Heart left ventricle (tissue), 16 donors: ENCODE measurements at regions not wholly inside any gene's neighbourhood (a gene's known extent, or its start where the extent isn't known, plus 50 kb on each side); places are given as distances from the start of the nearest gene placed in this dataset.

Experiments
- ATAC-seq, 4 donors: fragments of 200-7000 bp; cut with Tn5 transposase; one replicate each; pipeline ENCODE4 v1.9.1; 2020 to 2022; ENCODE audit warnings: moderate library complexity in 4 of 4, mild to moderate bottlenecking in 3 of 4, moderate number of reproducible peaks in 1 of 4
- DNase-seq, 5 donors: peaks; one replicate each; pipeline ENCODE4 v3.0.0-alpha.2; 2020
- H3K27ac ChIP-seq, 12 donors: fragments of 200-600 bp; sonication (generic) in 4 of 12; one replicate each; pipeline versions ENCODE4 v1.5.0 to v1.8.0; 2016 to 2022; ENCODE audit warnings: mild to moderate bottlenecking in 2 of 12
- H3K27me3 ChIP-seq, 9 donors: fragments of 200-600 bp; sonication (generic) in 2 of 9; one replicate each; pipeline versions ENCODE4 v1.5.1 to v1.8.0; 2016 to 2022; ENCODE audit warnings: mild to moderate bottlenecking in 3 of 9
- H3K36me3 ChIP-seq, 9 donors: fragments of 200-600 bp; sonication (generic) in 2 of 9; one replicate each; pipeline versions ENCODE4 v1.5.0 to v1.8.0; 2018 to 2022; ENCODE audit warnings: mild to moderate bottlenecking in 2 of 9
- H3K4me1 ChIP-seq, 12 donors: fragments of 200-600 bp; sonication (generic) in 4 of 12; one replicate each; pipeline versions ENCODE4 v1.5.0 to v1.8.0; 2016 to 2022; ENCODE audit warnings: mild to moderate bottlenecking in 3 of 12
- H3K4me3 ChIP-seq, 12 donors: fragments of 200-600 bp; sonication (generic) in 4 of 12; one replicate each; pipeline versions ENCODE4 v1.5.0 to v1.8.0; 2017 to 2022; ENCODE audit warnings: mild to moderate bottlenecking in 9 of 12, moderate library complexity in 4 of 12
- H3K9me3 ChIP-seq, 12 donors: fragments of 200-600 bp; sonication (generic) in 4 of 12; one replicate each; pipeline versions ENCODE4 v1.5.0 to v1.8.0; 2016 to 2022; ENCODE audit warnings: mild to moderate bottlenecking in 1 of 12
- CTCF ChIP-seq, 12 donors: fragments of 200-600 bp; sonication (generic) in 4 of 12; IDR thresholded peaks; one replicate each; pipeline versions ENCODE4 v1.5.0 to v1.8.0; 2018 to 2022; ENCODE audit warnings: antibody characterized with exemption in 12 of 12, mild to moderate bottlenecking in 5 of 12
- POLR2A ChIP-seq, 2 donors: fragments of 450-650 bp; IDR thresholded peaks; one replicate each; pipeline ENCODE4 v1.6.1; 2017; ENCODE audit warnings: antibody characterized with exemption in 2 of 2, mild to moderate bottlenecking in 2 of 2, moderate library complexity in 2 of 2
- WGBS, 4 donors: extraction: QIAGEN DNeasy Blood & Tissue Kit in 2 of 4; methylation state at CpG; one replicate each; pipeline versions ENCODE4 v1.1.5 to v1.1.7; 2013 to 2018; 5-methylcytosine and 5-hydroxymethylcytosine counted together
- intact Hi-C, 10 donors: fragments of 100-400 bp; cut with DNase I; formaldehyde crosslinking; loops; one replicate each; pipeline versions ENCODE4 v1.11.1 to v1.14.2; 2022
- donor health status: ischemic (EF 13 %, LVEDD 7.1; RV severe dilation, severe dysfunction).
- donor health status: healthy with polysubstance abuse.
- donor health status: DM: no; HTN: yes; CAD: no.
- donor health status: DM: no; HTN: no; CAD: no.
- donor health status: ischemic (EF 25% LVEDD 6.9; RV normal size, moderate dysfunction).
- donor health status: ischemic (EF 25% LVEDD 5.7; RV mildly dilated, moderate dysfunction).
- donor health status: healthy.
- donor health status: DM: yes; HTN: yes; CAD: no.
- donor health status: ischemic (EF 35%, LVEDD 5.7; RV mildly dilated, moderate dysfunction).
- donor health status: nonischemic (EF 11% LVEDD 7.7; RV severe dilation, severe dysfunction).
- donor health status: DM: yes; HTN: yes; CAD: no.
- donor health status: PGD.
- donor health status: ischemic (EF 29% LVEDD 5.4; RV normal size, mild dysfunction).
- donor health status: nonischemic (EF 23%, LVEDD 6.1; RV moderate dilation, normal function).

- 34 to 43% (median 39%) methylated on average over 1 of the region's 1 CpG for WGBS, 4 donors
- no peaks in the 10 kb centered on the region for H3K36me3 ChIP-seq
- peaks cover 0 to 7% (median 0%) of the 10 kb centered on the region in 12 donors for H3K9me3 ChIP-seq
- peaks cover 0 to 12% (median 0%) of the 10 kb centered on the region in 12 donors for H3K4me1 ChIP-seq
- ATAC-seq (no peak), DNase-seq (no peak)
- H3K4me3 ChIP-seq = no peak overlapping the region
- H3K27ac ChIP-seq = no peak overlapping the region
- no peak for TF ChIP-seq POLR2A (IDR thresholded peaks at IDR 0.05)
- no peak for TF ChIP-seq CTCF (IDR thresholded peaks at IDR 0.05)
- H3K27me3 ChIP-seq = no peaks in the 10 kb centered on the region
- intact Hi-C loops = loop anchor here in 3 of 10 donors (10.0 kb wide), 2 partner anchors 48 to 212 kb away; partner anchors contain the start of gene CCN2 (in 3 of the 3)
These were observed 215.4 kb upstream of the CCN2 start for GRCh38 chr6:132166526-132167051.

GRCh38 chr6:132165677-132166076 lies 214.5 kb upstream of the CCN2 start:
- ATAC-seq (no peak), DNase-seq (no peak)
- no peaks in the 10 kb centered on the region for H3K36me3 ChIP-seq
- peaks cover 0 to 7% (median 0%) of the 10 kb centered on the region in 12 donors for H3K9me3 ChIP-seq
- no peaks in the 10 kb centered on the region for H3K27me3 ChIP-seq
- TF ChIP-seq POLR2A (IDR thresholded peaks at IDR 0.05) = no peak
- 60 to 76% (median 64%) methylated on average over 2 of the region's 2 CpGs for WGBS, 4 donors
- no peak overlapping the region for H3K27ac ChIP-seq
- H3K4me1 ChIP-seq = peaks cover 0 to 12% (median 0%) of the 10 kb centered on the region in 12 donors
- intact Hi-C loops = loop anchor here in 3 of 10 donors (10.0 kb wide), 2 partner anchors 49 to 211 kb away; partner anchors contain the start of gene CCN2 (in 3 of the 3)
- no peak overlapping the region for H3K4me3 ChIP-seq

- H3K4me3 ChIP-seq = no peak overlapping the region
- WGBS, 4 donors = 23 to 39% (median 29%) methylated on average over 3 of the region's 3 CpGs
- H3K27me3 ChIP-seq = no peaks in the 10 kb centered on the region
- H3K4me1 ChIP-seq = no peaks in the 10 kb centered on the region
- TF ChIP-seq POLR2A (IDR thresholded peaks at IDR 0.05) (no peak), CTCF (IDR thresholded peaks at IDR 0.05) (peak; percentile 37 to 76 (median 59))
- peak in 1 of 4 donors; percentile 74 for ATAC-seq
- DNase-seq = no peak
- intact Hi-C loops = loop anchor here (1.0 to 10.0 kb wide), 10 partner anchors 54 to 239 kb away; partner anchors contain the start of gene CCN2 (in 5 of the 10)
- no peak overlapping the region for H3K27ac ChIP-seq
- H3K36me3 ChIP-seq = no peaks in the 10 kb centered on the region
- peaks cover 0 to 16% (median 0%) of the 10 kb centered on the region in 12 donors for H3K9me3 ChIP-seq
These were observed 210.1 kb upstream of the CCN2 start for GRCh38 chr6:132161283-132161682.

GRCh38 chr6:132153221-132153898 lies 202.2 kb upstream of the CCN2 start:
- DNase-seq (no peak), ATAC-seq (peak in 2 of 4 donors; percentile 34 to 60)
- peak overlapping the region in 4 of 12 donors; percentile 11 to 66 (median 39) for H3K27ac ChIP-seq
- H3K4me3 ChIP-seq = no peak overlapping the region
- no peaks in the 10 kb centered on the region for H3K36me3 ChIP-seq
- TF ChIP-seq POLR2A (IDR thresholded peaks at IDR 0.05) (no peak), CTCF (IDR thresholded peaks at IDR 0.05) (no peak)
- H3K27me3 ChIP-seq = no peaks in the 10 kb centered on the region
- intact Hi-C loops = no loop called here
- H3K4me1 ChIP-seq = no peaks in the 10 kb centered on the region
- WGBS, 4 donors = 71 to 84% (median 78%) methylated on average over 9 of the region's 9 CpGs
- H3K9me3 ChIP-seq = no peaks in the 10 kb centered on the region
